ENCODE measurements at regions not wholly inside any gene's neighbourhood (a gene's known extent, or its start where the extent isn't known, plus 50 kb on each side); places are given as distances from the start of the nearest gene placed in this dataset.

DNA sequence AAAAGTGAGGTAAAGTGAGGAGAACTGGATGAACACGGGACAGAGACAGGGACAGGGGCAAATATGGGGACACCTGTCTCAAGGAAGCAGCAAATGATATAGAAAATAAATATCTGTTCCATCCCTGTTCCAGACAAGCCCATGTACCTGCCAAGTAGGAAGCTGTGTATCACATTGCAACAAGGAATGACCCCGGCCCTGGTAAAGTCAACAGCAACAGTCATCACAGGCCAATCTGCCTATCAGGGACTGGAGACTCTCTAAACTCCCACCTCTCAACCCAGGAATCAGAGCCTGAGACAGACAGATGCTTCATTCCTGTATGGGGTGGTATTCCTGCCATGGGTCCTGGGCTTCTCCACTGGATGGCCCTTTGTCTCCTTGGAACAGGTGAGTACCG lies 156.6 kb upstream of the PRSS1 start:
- TF ChIP-seq EP300 (IDR thresholded peaks at IDR 0.05; ENCODE audit: low read depth), result no peak
- TF ChIP-seq, protein P1, sequence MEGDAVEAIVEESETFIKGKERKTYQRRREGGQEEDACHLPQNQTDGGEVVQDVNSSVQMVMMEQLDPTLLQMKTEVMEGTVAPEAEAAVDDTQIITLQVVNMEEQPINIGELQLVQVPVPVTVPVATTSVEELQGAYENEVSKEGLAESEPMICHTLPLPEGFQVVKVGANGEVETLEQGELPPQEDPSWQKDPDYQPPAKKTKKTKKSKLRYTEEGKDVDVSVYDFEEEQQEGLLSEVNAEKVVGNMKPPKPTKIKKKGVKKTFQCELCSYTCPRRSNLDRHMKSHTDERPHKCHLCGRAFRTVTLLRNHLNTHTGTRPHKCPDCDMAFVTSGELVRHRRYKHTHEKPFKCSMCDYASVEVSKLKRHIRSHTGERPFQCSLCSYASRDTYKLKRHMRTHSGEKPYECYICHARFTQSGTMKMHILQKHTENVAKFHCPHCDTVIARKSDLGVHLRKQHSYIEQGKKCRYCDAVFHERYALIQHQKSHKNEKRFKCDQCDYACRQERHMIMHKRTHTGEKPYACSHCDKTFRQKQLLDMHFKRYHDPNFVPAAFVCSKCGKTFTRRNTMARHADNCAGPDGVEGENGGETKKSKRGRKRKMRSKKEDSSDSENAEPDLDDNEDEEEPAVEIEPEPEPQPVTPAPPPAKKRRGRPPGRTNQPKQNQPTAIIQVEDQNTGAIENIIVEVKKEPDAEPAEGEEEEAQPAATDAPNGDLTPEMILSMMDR (IDR thresholded peaks at IDR 0.05), result no peak
- TF ChIP-seq POLR2A (IDR thresholded peaks at IDR 0.05), result no peak
